LNCaP clone FGC (cell line): ENCODE measurements at regions not wholly inside any gene's neighbourhood (a gene's known extent, or its start where the extent isn't known, plus 50 kb on each side); places are given as distances from the start of the nearest gene placed in this dataset.
"Not testable (repeated sequence)": the region's sequence is repeated elsewhere in the genome, so short reads cannot be mapped to it uniquely, and the experiment has no call there.

ENCODE experiments used
- DNase-seq: peaks from one replicate; pipeline ENCODE4 v3.0.0-alpha.2; 2011; ENCODE audit warnings: low read depth
- H3K4me3 ChIP-seq: 2 replicates; pipeline ENCODE4 v1.5.1; 2011; ENCODE audit warnings: mild to moderate bottlenecking, low read depth, low read length, control low read depth
- TF ChIP-seq, protein P1 (sequence below): IDR thresholded peaks from 2 replicates; pipeline ENCODE4 v1.5.1; 2012; ENCODE audit warnings: mild to moderate bottlenecking; ENCODE audit not compliant: control insufficient read depth, insufficient read depth; ENCODE audit errors: extremely low read depth

DNA sequence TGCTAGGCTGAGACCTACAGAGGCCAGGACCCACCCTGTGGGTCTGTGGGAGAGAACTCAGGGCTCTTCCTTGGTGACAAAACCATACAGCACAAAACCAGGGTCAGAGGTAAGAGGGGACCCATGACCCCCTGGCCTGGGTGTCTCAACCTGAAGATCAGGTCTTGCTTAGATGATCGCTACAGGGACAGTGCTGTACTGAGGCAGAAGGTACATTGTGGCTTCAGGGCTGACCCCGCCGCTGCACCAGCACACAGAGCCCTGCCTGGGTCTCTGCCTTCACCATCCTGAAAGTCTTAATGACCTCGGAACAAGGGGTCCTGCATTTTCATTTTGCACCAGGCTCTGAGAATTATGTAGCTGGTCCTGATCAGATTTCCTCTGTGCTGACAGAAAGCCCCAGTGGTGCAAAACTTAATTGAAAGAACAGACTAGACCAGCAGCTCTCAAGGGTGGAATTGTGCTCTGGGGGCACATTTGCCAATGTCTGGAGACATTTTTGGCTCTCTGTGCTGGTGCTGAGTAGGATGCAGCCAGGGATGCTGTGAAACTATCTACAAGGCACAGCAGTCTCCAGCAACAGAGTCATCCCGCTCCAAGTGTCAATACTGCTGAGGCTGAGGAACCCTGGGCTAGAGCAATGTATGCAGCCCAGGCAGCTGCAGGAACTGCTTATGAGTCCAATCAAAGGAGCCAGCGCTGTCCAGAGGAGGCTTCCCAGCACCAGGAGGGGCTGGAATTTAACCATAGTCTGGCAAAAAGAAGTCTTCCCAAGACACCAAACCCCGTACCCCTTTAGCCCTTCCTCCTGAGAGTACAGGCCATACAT lies 254.9 kb downstream of the ERMARD start:
- DNase-seq: no peak
- TF ChIP-seq, protein P1, sequence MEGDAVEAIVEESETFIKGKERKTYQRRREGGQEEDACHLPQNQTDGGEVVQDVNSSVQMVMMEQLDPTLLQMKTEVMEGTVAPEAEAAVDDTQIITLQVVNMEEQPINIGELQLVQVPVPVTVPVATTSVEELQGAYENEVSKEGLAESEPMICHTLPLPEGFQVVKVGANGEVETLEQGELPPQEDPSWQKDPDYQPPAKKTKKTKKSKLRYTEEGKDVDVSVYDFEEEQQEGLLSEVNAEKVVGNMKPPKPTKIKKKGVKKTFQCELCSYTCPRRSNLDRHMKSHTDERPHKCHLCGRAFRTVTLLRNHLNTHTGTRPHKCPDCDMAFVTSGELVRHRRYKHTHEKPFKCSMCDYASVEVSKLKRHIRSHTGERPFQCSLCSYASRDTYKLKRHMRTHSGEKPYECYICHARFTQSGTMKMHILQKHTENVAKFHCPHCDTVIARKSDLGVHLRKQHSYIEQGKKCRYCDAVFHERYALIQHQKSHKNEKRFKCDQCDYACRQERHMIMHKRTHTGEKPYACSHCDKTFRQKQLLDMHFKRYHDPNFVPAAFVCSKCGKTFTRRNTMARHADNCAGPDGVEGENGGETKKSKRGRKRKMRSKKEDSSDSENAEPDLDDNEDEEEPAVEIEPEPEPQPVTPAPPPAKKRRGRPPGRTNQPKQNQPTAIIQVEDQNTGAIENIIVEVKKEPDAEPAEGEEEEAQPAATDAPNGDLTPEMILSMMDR: no peak
- H3K4me3 ChIP-seq: no peak overlapping the region

DNA sequence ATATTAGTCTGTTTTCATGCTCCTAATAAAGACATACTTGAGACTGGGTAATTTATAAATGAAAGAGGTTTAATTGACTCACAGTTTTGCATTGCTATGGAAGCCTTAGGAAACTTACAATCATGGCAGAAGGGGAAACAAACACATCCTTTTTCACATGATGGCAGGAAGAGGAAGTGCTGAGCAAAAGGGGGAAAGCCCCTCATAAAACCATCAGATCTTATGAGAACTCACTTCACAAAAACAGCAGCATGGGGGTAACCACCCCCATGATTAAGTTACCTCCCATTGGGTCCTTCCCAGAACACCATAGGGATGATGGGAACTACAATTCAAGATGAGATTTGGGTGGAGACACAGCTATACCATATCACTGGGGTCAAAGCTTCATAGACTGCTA lies 254.2 kb downstream of the ERMARD start:
- no peak for DNase-seq
- no peak overlapping the region for H3K4me3 ChIP-seq
- TF ChIP-seq, protein P1: no peak

DNA sequence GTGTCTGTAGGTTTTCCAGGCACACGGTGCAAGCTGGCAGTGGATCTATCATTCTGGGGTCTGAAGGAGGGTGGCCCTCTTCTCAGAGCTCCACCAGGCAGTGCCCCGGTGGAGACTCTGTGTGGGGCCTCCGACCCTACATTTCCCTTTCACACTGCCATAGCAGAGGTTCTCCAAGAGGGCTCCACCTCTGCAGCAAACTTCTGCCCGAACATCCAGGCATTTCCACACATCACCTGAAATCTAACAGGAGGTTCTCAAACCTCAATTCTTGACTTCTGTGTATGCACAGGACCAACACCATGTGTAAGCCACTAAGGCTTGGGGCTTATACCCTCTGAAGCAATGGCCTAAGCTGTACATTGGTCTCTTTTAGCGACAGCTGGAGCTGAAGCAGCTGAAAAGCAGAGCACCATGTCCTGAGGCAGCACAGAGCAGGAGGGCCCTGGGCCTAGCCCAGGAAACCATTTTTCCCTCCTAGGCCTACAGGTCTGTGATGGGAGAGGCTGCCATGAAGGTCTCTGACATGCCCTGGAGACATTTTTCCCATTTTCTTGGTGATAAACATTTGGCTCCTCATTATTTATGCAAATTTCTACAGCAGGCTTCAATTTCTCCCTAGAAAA lies 253.3 kb downstream of the ERMARD start:
- no peak for DNase-seq
- TF ChIP-seq, protein P1: no peak
- no peak overlapping the region for H3K4me3 ChIP-seq

DNA sequence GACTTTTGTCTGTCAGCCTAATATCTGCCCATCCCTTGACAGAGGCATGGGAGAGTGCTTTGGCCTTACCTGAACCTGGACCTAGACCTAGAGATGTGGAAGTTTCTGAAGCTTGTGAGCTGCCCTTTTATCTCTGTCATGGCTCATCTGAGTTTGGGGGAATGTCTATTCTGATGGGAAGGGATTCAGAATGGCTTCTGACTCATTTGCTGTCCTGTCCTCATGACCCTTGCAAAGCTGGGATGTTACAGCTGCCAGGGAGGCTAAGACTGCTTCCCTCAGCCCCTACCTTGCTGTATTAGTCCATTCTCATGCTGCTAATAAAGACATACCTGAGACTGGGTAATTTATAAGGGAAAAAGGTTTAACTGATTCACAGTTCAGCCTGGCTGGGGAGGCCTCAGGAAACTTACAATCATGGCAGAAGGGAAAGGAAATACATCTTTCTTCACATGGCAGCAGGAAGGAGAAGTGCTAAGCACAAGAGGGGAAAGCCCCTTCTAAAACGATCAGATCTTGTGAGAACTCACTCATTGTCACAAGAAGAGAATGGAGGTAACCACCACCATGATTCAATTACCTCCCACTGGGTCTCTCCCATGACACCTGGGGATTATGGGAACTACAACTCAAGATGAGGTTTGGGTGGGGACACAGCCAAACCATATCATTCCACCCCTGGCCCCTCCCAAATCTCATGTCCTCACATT lies 252.2 kb downstream of the ERMARD start:
- TF ChIP-seq, protein P1: no peak
- H3K4me3 ChIP-seq: no peak overlapping the region
- no peak for DNase-seq

DNA sequence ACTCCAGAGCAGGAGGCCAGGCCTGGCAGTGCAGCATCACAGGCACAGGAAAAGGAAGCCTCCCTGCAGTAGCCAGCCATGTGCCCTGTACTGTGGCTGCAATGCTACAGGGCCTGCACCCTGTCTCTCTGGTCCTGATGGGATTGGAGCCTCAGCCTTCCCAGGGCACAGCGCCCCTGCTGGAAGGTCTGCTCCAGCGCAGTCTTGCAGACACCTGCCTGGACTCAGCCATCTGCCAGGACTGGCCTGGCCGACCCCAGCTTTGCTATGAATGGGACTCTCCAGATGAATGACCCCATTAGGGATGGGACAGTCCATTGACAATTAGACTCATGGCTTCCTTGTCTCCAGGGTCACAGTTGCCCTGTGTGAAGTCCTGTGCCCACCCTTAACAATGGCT lies 251.6 kb downstream of the ERMARD start:
- TF ChIP-seq, protein P1: peak; percentile 27; the same call in 1 of the 2 replicates
- DNase-seq: no peak
- H3K4me3 ChIP-seq: no peak overlapping the region

DNA sequence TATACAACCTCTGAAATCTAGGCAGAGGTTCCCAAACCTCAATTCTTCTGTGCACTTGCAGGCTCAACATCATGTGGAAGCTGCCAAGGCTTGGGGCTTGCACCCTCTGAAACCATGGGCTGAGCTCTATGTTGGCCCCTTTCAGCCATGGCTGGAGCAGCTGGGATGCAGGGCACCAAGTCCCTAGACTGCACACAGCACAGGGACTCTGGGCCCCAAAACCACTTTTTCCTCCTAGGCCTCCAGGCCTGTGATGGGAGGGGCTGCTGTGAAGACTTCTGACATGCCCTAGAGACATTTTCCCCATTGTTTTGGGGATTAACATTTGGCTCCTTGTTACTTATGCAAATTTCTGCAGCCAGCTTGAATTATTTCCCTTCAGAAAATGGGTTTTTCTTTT lies 250.4 kb downstream of the ERMARD start:
- H3K4me3 ChIP-seq, DNase-seq: not testable (repeated sequence)
